ENCODE measurements at regions not wholly inside any gene's neighbourhood (a gene's known extent, or its start where the extent isn't known, plus 50 kb on each side); places are given as distances from the start of the nearest gene placed in this dataset.

DNA sequence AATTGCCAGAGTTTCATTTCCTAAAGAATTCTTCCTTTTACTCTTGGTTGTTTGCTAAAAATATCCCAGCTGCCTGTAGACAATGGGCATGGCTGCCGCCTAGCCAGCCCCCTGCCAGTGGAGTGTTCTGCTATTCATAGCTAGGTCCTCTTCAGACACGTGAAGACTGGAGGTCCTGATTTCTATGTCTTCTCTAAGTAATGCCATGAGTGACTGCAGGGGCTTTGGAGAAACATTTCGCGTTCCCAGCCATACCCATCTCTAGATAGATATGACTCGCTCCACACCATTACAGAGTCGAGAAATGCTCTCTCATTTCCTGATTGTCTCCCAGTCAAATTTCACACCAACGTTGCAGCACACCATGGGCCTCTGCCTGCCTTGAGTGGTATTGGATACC, 99.5 kb upstream of the BACE2 start:
- Histone ChIP-seq H3F3A (ENCODE audit: insufficient read depth, low read length, poor library complexity, severe bottlenecking) (no peaks in the 10 kb centered on the region), H3K27me3 (ENCODE audit: insufficient read depth, low read depth, low read length) (no peaks in the 10 kb centered on the region), H3K27ac (ENCODE audit: low read length) (no peak overlapping the region), H3K4me2 (ENCODE audit: low read length) (no peak overlapping the region), H3K79me2 (replicated peaks; ENCODE audit: insufficient read depth, low read length) (no peaks in the 10 kb centered on the region), H3K9me3 (ENCODE audit: low read length) (no peaks in the 10 kb centered on the region), H3K4me3 (ENCODE audit: low read length) (peak overlapping the region; percentile 42), H3K36me3 (ENCODE audit: insufficient read depth, low read length) (no peaks in the 10 kb centered on the region), H2AFZ (ENCODE audit: low read depth, low read length) (no peak overlapping the region), H3K9me2 (ENCODE audit: insufficient read depth, low read length) (no peaks in the 10 kb centered on the region), H4K20me1 (ENCODE audit: insufficient read depth) (no peaks in the 10 kb centered on the region), H3K9ac (ENCODE audit: low read length) (no peak overlapping the region)
- TF ChIP-seq MXI1 (conservative IDR thresholded peaks at IDR 0.05; ENCODE audit: poor library complexity, severe bottlenecking) (no peak), EZH2 (IDR thresholded peaks at IDR 0.05; ENCODE audit: borderline replicate concordance, insufficient read depth, low read length, poor library complexity, severe bottlenecking) (no peak), RAD21 (conservative IDR thresholded peaks at IDR 0.05) (no peak), SMC3 (conservative IDR thresholded peaks at IDR 0.05; ENCODE audit: poor library complexity) (no peak), TAF1 (IDR thresholded peaks at IDR 0.05; ENCODE audit: low read depth) (no peak), POLR2AphosphoS5 (IDR thresholded peaks at IDR 0.05) (no peak), EP300 (conservative IDR thresholded peaks at IDR 0.05; ENCODE audit: poor library complexity, severe bottlenecking) (no peak)
- TF ChIP-seq, protein P1, sequence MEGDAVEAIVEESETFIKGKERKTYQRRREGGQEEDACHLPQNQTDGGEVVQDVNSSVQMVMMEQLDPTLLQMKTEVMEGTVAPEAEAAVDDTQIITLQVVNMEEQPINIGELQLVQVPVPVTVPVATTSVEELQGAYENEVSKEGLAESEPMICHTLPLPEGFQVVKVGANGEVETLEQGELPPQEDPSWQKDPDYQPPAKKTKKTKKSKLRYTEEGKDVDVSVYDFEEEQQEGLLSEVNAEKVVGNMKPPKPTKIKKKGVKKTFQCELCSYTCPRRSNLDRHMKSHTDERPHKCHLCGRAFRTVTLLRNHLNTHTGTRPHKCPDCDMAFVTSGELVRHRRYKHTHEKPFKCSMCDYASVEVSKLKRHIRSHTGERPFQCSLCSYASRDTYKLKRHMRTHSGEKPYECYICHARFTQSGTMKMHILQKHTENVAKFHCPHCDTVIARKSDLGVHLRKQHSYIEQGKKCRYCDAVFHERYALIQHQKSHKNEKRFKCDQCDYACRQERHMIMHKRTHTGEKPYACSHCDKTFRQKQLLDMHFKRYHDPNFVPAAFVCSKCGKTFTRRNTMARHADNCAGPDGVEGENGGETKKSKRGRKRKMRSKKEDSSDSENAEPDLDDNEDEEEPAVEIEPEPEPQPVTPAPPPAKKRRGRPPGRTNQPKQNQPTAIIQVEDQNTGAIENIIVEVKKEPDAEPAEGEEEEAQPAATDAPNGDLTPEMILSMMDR (IDR thresholded peaks at IDR 0.05; ENCODE audit: poor library complexity, severe bottlenecking), result no peak
- TF ChIP-seq, protein P2, sequence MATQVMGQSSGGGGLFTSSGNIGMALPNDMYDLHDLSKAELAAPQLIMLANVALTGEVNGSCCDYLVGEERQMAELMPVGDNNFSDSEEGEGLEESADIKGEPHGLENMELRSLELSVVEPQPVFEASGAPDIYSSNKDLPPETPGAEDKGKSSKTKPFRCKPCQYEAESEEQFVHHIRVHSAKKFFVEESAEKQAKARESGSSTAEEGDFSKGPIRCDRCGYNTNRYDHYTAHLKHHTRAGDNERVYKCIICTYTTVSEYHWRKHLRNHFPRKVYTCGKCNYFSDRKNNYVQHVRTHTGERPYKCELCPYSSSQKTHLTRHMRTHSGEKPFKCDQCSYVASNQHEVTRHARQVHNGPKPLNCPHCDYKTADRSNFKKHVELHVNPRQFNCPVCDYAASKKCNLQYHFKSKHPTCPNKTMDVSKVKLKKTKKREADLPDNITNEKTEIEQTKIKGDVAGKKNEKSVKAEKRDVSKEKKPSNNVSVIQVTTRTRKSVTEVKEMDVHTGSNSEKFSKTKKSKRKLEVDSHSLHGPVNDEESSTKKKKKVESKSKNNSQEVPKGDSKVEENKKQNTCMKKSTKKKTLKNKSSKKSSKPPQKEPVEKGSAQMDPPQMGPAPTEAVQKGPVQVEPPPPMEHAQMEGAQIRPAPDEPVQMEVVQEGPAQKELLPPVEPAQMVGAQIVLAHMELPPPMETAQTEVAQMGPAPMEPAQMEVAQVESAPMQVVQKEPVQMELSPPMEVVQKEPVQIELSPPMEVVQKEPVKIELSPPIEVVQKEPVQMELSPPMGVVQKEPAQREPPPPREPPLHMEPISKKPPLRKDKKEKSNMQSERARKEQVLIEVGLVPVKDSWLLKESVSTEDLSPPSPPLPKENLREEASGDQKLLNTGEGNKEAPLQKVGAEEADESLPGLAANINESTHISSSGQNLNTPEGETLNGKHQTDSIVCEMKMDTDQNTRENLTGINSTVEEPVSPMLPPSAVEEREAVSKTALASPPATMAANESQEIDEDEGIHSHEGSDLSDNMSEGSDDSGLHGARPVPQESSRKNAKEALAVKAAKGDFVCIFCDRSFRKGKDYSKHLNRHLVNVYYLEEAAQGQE (IDR thresholded peaks at IDR 0.05; ENCODE audit: borderline replicate concordance), result no peak

DNA sequence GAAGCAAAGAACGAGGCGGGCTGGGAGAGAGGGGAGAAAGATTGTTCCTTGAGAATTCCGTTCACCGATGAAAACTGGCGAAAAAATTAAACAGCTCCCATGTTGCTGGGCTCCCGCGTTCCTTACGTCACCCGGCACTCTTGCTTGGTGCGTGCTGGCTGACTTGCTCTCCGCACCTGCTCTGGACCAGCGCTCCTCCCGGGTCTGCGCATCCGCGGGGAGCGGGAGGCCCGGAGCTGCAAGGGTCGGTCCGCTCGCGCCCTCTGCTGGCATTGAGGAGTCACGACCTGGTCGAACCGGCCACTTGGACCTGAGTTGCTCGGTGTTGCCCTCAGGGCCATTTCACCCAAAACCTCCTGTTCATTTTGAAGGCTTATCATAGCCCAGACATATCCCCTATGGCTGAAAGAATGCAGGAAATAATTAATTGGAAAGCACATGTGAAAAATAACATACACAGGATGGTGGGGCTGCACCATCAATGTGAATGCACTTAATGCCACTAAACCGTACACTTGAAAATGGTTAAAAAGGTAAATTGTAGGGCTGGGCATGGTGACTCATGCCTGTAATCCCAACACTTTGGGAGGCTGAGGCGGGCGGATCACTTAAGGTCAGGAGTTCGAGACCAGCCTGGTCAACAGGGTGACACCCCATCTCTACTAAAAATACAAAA, 98.9 kb upstream of the BACE2 start:
- H3K4me2 ChIP-seq (ENCODE audit: low read length), result no peak overlapping the region

More for the DNA sequence above, 98.9 kb upstream of the BACE2 start:
- Histone ChIP-seq H3K9me3 (ENCODE audit: low read length) (no peaks in the 10 kb centered on the region), H3K27me3 (ENCODE audit: insufficient read depth, low read depth, low read length) (no peaks in the 10 kb centered on the region), H4K20me1 (ENCODE audit: insufficient read depth) (no peaks in the 10 kb centered on the region), H2AFZ (ENCODE audit: low read depth, low read length) (no peak overlapping the region), H3K9me2 (ENCODE audit: insufficient read depth, low read length) (no peaks in the 10 kb centered on the region), H3K36me3 (ENCODE audit: insufficient read depth, low read length) (no peaks in the 10 kb centered on the region), H3K4me3 (ENCODE audit: low read length) (peak overlapping the region; percentile 42), H3K9ac (ENCODE audit: low read length) (no peak overlapping the region), H3K79me2 (replicated peaks; ENCODE audit: insufficient read depth, low read length) (no peaks in the 10 kb centered on the region), H3F3A (ENCODE audit: insufficient read depth, low read length, poor library complexity, severe bottlenecking) (no peaks in the 10 kb centered on the region), H3K27ac (ENCODE audit: low read length) (no peak overlapping the region)
- TF ChIP-seq MXI1 (conservative IDR thresholded peaks at IDR 0.05; ENCODE audit: poor library complexity, severe bottlenecking) (no peak), RAD21 (conservative IDR thresholded peaks at IDR 0.05) (peak; percentile 97), EP300 (conservative IDR thresholded peaks at IDR 0.05; ENCODE audit: poor library complexity, severe bottlenecking) (peak; percentile 42), TAF1 (IDR thresholded peaks at IDR 0.05; ENCODE audit: low read depth) (no peak), EZH2 (IDR thresholded peaks at IDR 0.05; ENCODE audit: borderline replicate concordance, insufficient read depth, low read length, poor library complexity, severe bottlenecking) (no peak), SMC3 (conservative IDR thresholded peaks at IDR 0.05; ENCODE audit: poor library complexity) (peak; percentile 95)
- TF ChIP-seq, protein P2 (IDR thresholded peaks at IDR 0.05; ENCODE audit: borderline replicate concordance), result no peak
- TF ChIP-seq, protein P1 (IDR thresholded peaks at IDR 0.05; ENCODE audit: poor library complexity, severe bottlenecking), result peak; percentile 95
